ENCODE measurements at regions not wholly inside any gene's neighbourhood (a gene's known extent, or its start where the extent isn't known, plus 50 kb on each side); places are given as distances from the start of the nearest gene placed in this dataset.

DNA sequence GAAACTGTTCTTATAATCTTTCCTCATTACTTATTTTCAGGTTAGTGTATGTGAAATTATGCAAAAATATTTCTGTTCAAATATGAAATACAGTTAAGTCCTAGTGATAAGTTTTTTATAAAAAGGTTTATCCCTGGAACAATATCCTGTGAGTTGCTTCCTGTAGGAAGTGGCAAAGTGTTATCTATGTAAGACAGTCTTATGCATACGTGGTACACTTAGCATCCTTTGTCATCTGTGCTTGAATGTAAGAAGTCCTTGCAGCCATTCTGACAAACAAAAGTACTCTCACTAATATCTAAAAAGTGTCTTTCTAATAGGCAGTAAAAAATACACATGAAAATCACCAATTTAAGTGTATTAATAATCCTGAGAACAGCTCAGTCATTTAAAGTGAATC lies 372.5 kb upstream of the BCHE start:
- CTCF ChIA-PET, result no interaction called here
- H3K27me3 ChIP-seq (replicated peaks; ENCODE audit: insufficient read depth, low read depth, low read length, poor library complexity), result no peaks in the 10 kb centered on the region
- intact Hi-C loops (cut with micrococcal nuclease; ENCODE audit: unreplicated experiment), result no loop called here
- no peaks in the 10 kb centered on the region for H3K9me3 ChIP-seq (ENCODE audit: low read depth, low read length, poor library complexity, severe bottlenecking)
- no peaks in the 10 kb centered on the region for H3K4me1 ChIP-seq (ENCODE audit: insufficient read depth, low read length, poor library complexity, severe bottlenecking)
- POLR2A ChIA-PET (ENCODE audit: low non-redundant PET), result no interaction called here
- H3K36me3 ChIP-seq (ENCODE audit: insufficient read depth, low read length, poor library complexity, severe bottlenecking), result no peaks in the 10 kb centered on the region
- no peak for DNase-seq (ENCODE audit: low spot score)
- H3K4me3 ChIP-seq (ENCODE audit: low read depth, low read length, poor library complexity, severe bottlenecking), result no peak overlapping the region
- BruUV-seq (replicated peaks), result no TSS peak
- H3K27ac ChIP-seq (ENCODE audit: low read depth, low read length, poor library complexity, severe bottlenecking), result no peak overlapping the region
- TF ChIP-seq, protein P1, sequence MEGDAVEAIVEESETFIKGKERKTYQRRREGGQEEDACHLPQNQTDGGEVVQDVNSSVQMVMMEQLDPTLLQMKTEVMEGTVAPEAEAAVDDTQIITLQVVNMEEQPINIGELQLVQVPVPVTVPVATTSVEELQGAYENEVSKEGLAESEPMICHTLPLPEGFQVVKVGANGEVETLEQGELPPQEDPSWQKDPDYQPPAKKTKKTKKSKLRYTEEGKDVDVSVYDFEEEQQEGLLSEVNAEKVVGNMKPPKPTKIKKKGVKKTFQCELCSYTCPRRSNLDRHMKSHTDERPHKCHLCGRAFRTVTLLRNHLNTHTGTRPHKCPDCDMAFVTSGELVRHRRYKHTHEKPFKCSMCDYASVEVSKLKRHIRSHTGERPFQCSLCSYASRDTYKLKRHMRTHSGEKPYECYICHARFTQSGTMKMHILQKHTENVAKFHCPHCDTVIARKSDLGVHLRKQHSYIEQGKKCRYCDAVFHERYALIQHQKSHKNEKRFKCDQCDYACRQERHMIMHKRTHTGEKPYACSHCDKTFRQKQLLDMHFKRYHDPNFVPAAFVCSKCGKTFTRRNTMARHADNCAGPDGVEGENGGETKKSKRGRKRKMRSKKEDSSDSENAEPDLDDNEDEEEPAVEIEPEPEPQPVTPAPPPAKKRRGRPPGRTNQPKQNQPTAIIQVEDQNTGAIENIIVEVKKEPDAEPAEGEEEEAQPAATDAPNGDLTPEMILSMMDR (conservative IDR thresholded peaks at IDR 0.05; ENCODE audit: low read depth, low read length), result no peak
- TF ChIP-seq EZH2 (IDR thresholded peaks at IDR 0.05; ENCODE audit: borderline replicate concordance, low read depth, low read length, poor library complexity, severe bottlenecking), result no peak

DNA sequence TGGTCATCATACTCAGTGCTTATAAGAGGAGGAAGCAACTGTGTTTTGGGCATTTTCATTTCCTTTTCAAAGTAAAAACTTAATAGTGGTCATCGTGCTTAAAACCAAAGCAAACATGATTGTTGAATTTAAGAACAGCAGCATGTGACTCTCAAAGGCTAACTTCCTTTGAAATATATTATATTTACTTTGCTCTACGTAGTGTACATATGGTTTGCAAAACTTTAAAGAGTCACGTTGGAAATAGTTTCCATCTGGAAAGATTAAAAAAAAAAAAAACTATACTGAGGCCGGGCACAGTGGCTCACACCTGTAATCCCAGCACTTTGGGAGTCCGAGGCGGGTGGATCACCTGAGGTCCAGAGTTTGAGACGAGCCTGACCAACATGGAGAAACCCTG lies 367.9 kb upstream of the BCHE start:
- no TSS peak for BruUV-seq (replicated peaks)
- Histone ChIP-seq H3K9me3 (ENCODE audit: low read depth, low read length, poor library complexity, severe bottlenecking) (no peaks in the 10 kb centered on the region), H3K27ac (ENCODE audit: low read depth, low read length, poor library complexity, severe bottlenecking) (no peak overlapping the region), H3K36me3 (ENCODE audit: insufficient read depth, low read length, poor library complexity, severe bottlenecking) (no peaks in the 10 kb centered on the region), H3K4me1 (ENCODE audit: insufficient read depth, low read length, poor library complexity, severe bottlenecking) (no peaks in the 10 kb centered on the region), H3K4me3 (ENCODE audit: low read depth, low read length, poor library complexity, severe bottlenecking) (no peak overlapping the region), H3K27me3 (replicated peaks; ENCODE audit: insufficient read depth, low read depth, low read length, poor library complexity) (no peaks in the 10 kb centered on the region)
- ChIA-PET CTCF (no interaction called here), POLR2A (ENCODE audit: low non-redundant PET) (no interaction called here)
- intact Hi-C loops (cut with micrococcal nuclease; ENCODE audit: unreplicated experiment), result no loop called here
- no peak for DNase-seq (ENCODE audit: low spot score)
- no peak for TF ChIP-seq EZH2 (IDR thresholded peaks at IDR 0.05; ENCODE audit: borderline replicate concordance, low read depth, low read length, poor library complexity, severe bottlenecking)
- TF ChIP-seq, protein P1 (conservative IDR thresholded peaks at IDR 0.05; ENCODE audit: low read depth, low read length), result no peak

DNA sequence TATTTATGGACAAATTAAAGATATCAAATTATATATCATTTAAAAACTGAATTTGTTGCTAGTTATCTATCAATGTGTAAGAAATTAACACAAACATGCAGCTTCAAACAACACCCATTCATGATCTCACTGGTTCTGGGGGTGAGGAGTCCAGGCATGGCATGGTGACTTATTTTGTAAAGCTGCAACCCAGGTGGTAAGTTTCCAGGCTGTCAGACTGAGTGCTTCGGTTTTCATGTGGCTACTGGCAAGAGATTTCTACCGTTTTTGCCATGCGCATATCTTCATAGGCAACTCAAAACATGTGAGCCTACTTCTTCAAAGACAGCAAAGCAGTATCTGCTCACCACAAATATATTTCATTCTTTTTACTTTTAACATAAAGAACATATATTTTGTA lies 364.3 kb upstream of the BCHE start:
- CTCF ChIA-PET, result no interaction called here
- intact Hi-C loops (cut with micrococcal nuclease; ENCODE audit: unreplicated experiment), result no loop called here
- POLR2A ChIA-PET (ENCODE audit: low non-redundant PET), result no interaction called here

More for the DNA sequence above, 364.3 kb upstream of the BCHE start:
- H3K27ac ChIP-seq (ENCODE audit: low read depth, low read length, poor library complexity, severe bottlenecking), result no peak overlapping the region
- TF ChIP-seq, protein P1 (conservative IDR thresholded peaks at IDR 0.05; ENCODE audit: low read depth, low read length), result no peak
- no peak for TF ChIP-seq EZH2 (IDR thresholded peaks at IDR 0.05; ENCODE audit: borderline replicate concordance, low read depth, low read length, poor library complexity, severe bottlenecking)
- H3K4me3 ChIP-seq (ENCODE audit: low read depth, low read length, poor library complexity, severe bottlenecking), result no peak overlapping the region
- no TSS peak for BruUV-seq (replicated peaks)
- no peaks in the 10 kb centered on the region for H3K9me3 ChIP-seq (ENCODE audit: low read depth, low read length, poor library complexity, severe bottlenecking)
- no peaks in the 10 kb centered on the region for H3K27me3 ChIP-seq (replicated peaks; ENCODE audit: insufficient read depth, low read depth, low read length, poor library complexity)
- no peaks in the 10 kb centered on the region for H3K4me1 ChIP-seq (ENCODE audit: insufficient read depth, low read length, poor library complexity, severe bottlenecking)
- no peaks in the 10 kb centered on the region for H3K36me3 ChIP-seq (ENCODE audit: insufficient read depth, low read length, poor library complexity, severe bottlenecking)
- DNase-seq (ENCODE audit: low spot score), result no peak

Measured in A673 (cell line).